ENCODE measurements at regions not wholly inside any gene's neighbourhood (a gene's known extent, or its start where the extent isn't known, plus 50 kb on each side); places are given as distances from the start of the nearest gene placed in this dataset.

- DNase-seq, result no peak
- no peaks in the 10 kb centered on the region for H3K36me3 ChIP-seq (replicated peaks; ENCODE audit: insufficient read depth, low read length)
- H3K4me3 ChIP-seq (ENCODE audit: low read length), result no peak overlapping the region
- H3K9me2 ChIP-seq (replicated peaks; ENCODE audit: insufficient read depth, low read length), result no peaks in the 10 kb centered on the region
- no peak overlapping the region for H3K9ac ChIP-seq (ENCODE audit: low read length)
- no peaks in the 10 kb centered on the region for H3F3A ChIP-seq (ENCODE audit: insufficient read depth, low read length)
- H2AFZ ChIP-seq (ENCODE audit: low read length), result no peak overlapping the region
- H3K27ac ChIP-seq (ENCODE audit: low read length), result no peak overlapping the region
- H3K4me2 ChIP-seq (ENCODE audit: low read depth, low read length), result no peak overlapping the region
- no peaks in the 10 kb centered on the region for H4K20me1 ChIP-seq (ENCODE audit: insufficient read depth, low read length)
- H3K4me1 ChIP-seq (ENCODE audit: low read length), result no peaks in the 10 kb centered on the region
- no peaks in the 10 kb centered on the region for H3K79me2 ChIP-seq (ENCODE audit: low read length)
- H3K27me3 ChIP-seq (replicated peaks; ENCODE audit: insufficient read depth, low read length), result no peaks in the 10 kb centered on the region
- TF ChIP-seq EZH2 (optimal IDR thresholded peaks at IDR 0.05; ENCODE audit: low read depth, low read length) (no peak), CTCF (IDR thresholded peaks at IDR 0.05; ENCODE audit: low read length) (no peak)
- H3K9me3 ChIP-seq (replicated peaks; ENCODE audit: insufficient read depth, low read length), result no peaks in the 10 kb centered on the region
These were observed 149.9 kb upstream of the ANKH start for GRCh38 chr5:15021266-15022046.

- H3K4me3 ChIP-seq (ENCODE audit: low read length), result no peak overlapping the region
- H3K79me2 ChIP-seq (ENCODE audit: low read length), result no peaks in the 10 kb centered on the region
- H3K36me3 ChIP-seq (replicated peaks; ENCODE audit: insufficient read depth, low read length), result no peaks in the 10 kb centered on the region
- no peak overlapping the region for H3K4me2 ChIP-seq (ENCODE audit: low read depth, low read length)
- no peaks in the 10 kb centered on the region for H3K9me2 ChIP-seq (replicated peaks; ENCODE audit: insufficient read depth, low read length)
- no peak overlapping the region for H3K27ac ChIP-seq (ENCODE audit: low read length)
- H3K27me3 ChIP-seq (replicated peaks; ENCODE audit: insufficient read depth, low read length), result no peaks in the 10 kb centered on the region
- H3K9me3 ChIP-seq (replicated peaks; ENCODE audit: insufficient read depth, low read length), result no peaks in the 10 kb centered on the region
- no peak overlapping the region for H2AFZ ChIP-seq (ENCODE audit: low read length)
- no peaks in the 10 kb centered on the region for H3K4me1 ChIP-seq (ENCODE audit: low read length)
- no peaks in the 10 kb centered on the region for H4K20me1 ChIP-seq (ENCODE audit: insufficient read depth, low read length)
- no peak overlapping the region for H3K9ac ChIP-seq (ENCODE audit: low read length)
- H3F3A ChIP-seq (ENCODE audit: insufficient read depth, low read length), result no peaks in the 10 kb centered on the region
- TF ChIP-seq EZH2 (optimal IDR thresholded peaks at IDR 0.05; ENCODE audit: low read depth, low read length) (no peak), CTCF (IDR thresholded peaks at IDR 0.05; ENCODE audit: low read length) (no peak), EZH2phosphoT487 (IDR thresholded peaks at IDR 0.05; ENCODE audit: low read length) (no peak)
- no peak for DNase-seq
These were observed 149.2 kb upstream of the ANKH start for GRCh38 chr5:15020736-15021135.

- no peaks in the 10 kb centered on the region for H3F3A ChIP-seq (ENCODE audit: insufficient read depth, low read length)
- DNase-seq, result no peak
- no peak overlapping the region for H3K27ac ChIP-seq (ENCODE audit: low read length)
These were observed 143.2 kb upstream of the ANKH start for GRCh38 chr5:15014809-15015208.

More at GRCh38 chr5:15014809-15015208, 143.2 kb upstream of the ANKH start:
- H3K36me3 ChIP-seq (replicated peaks; ENCODE audit: insufficient read depth, low read length), result no peaks in the 10 kb centered on the region
- H3K4me2 ChIP-seq (ENCODE audit: low read depth, low read length), result no peak overlapping the region
- no peak overlapping the region for H3K4me3 ChIP-seq (ENCODE audit: low read length)
- no peaks in the 10 kb centered on the region for H3K27me3 ChIP-seq (replicated peaks; ENCODE audit: insufficient read depth, low read length)
- no peak for TF ChIP-seq EZH2 (optimal IDR thresholded peaks at IDR 0.05; ENCODE audit: low read depth, low read length)
- TF ChIP-seq CTCF (IDR thresholded peaks at IDR 0.05; ENCODE audit: low read length), result no peak
- TF ChIP-seq EZH2phosphoT487 (IDR thresholded peaks at IDR 0.05; ENCODE audit: low read length), result no peak
- H3K79me2 ChIP-seq (ENCODE audit: low read length), result no peaks in the 10 kb centered on the region
- H3K9me3 ChIP-seq (replicated peaks; ENCODE audit: insufficient read depth, low read length), result no peaks in the 10 kb centered on the region
- H4K20me1 ChIP-seq (ENCODE audit: insufficient read depth, low read length), result no peaks in the 10 kb centered on the region
- no peak overlapping the region for H3K9ac ChIP-seq (ENCODE audit: low read length)
- no peaks in the 10 kb centered on the region for H3K4me1 ChIP-seq (ENCODE audit: low read length)
- H2AFZ ChIP-seq (ENCODE audit: low read length), result no peak overlapping the region
- H3K9me2 ChIP-seq (replicated peaks; ENCODE audit: insufficient read depth, low read length), result no peaks in the 10 kb centered on the region

All from MM.1S (cell line).